A172 (cell line): ENCODE measurements at regions not wholly inside any gene's neighbourhood (a gene's known extent, or its start where the extent isn't known, plus 50 kb on each side); places are given as distances from the start of the nearest gene placed in this dataset.

ENCODE experiments used
- DNase-seq: peaks from one replicate; pipeline ENCODE4 v3.0.0-alpha.2; 2015; ENCODE audit warnings: low spot score

GRCh38 chr13:102993348-102993747 is 72.9 kb downstream of the SLC10A2 start:
- no peak for DNase-seq

GRCh38 chr13:102984210-102984609 is 82.0 kb downstream of the SLC10A2 start:
- no peak for DNase-seq

GRCh38 chr13:102983496-102983895 is 82.7 kb downstream of the SLC10A2 start:
- no peak for DNase-seq

- DNase-seq, result no peak
Observed at GRCh38 chr13:102980331-102980982, 85.8 kb downstream of the SLC10A2 start.

GRCh38 chr13:102978168-102978567 is 88.0 kb downstream of the SLC10A2 start:
- DNase-seq, result peak; percentile 4

- DNase-seq, result no peak
Observed at GRCh38 chr13:102977471-102977870, 88.7 kb downstream of the SLC10A2 start.

GRCh38 chr13:102974317-102975087 is 91.7 kb downstream of the SLC10A2 start:
- no peak for DNase-seq

- DNase-seq, result no peak
Observed at GRCh38 chr13:102972191-102972590, 94.0 kb downstream of the SLC10A2 start.

GRCh38 chr13:102970542-102970941 is 95.7 kb downstream of the SLC10A2 start:
- no peak for DNase-seq

- no peak for DNase-seq
Observed at GRCh38 chr13:102968572-102969228, 97.5 kb downstream of the SLC10A2 start.

- no peak for DNase-seq
Observed at GRCh38 chr13:102965802-102966201, 100.4 kb downstream of the SLC10A2 start.

GRCh38 chr13:102962430-102962829 is 103.8 kb downstream of the SLC10A2 start:
- no peak for DNase-seq

GRCh38 chr13:102960959-102961358 is 105.3 kb downstream of the SLC10A2 start:
- no peak for DNase-seq

- DNase-seq, result no peak
Observed at GRCh38 chr13:102956449-102956848, 109.8 kb downstream of the SLC10A2 start.

GRCh38 chr13:102954350-102954749 is 108.5 kb downstream of the ERCC5 start:
- DNase-seq, result no peak

GRCh38 chr13:102951808-102952207 is 106.0 kb downstream of the ERCC5 start:
- no peak for DNase-seq

GRCh38 chr13:102947745-102948405 is 102.0 kb downstream of the ERCC5 start:
- no peak for DNase-seq

GRCh38 chr13:102945886-102946285 is 100.1 kb downstream of the ERCC5 start:
- DNase-seq, result no peak

- no peak for DNase-seq
Observed at GRCh38 chr13:102945324-102945815, 99.5 kb downstream of the ERCC5 start.

GRCh38 chr13:102944821-102945220 is 99.0 kb downstream of the ERCC5 start:
- DNase-seq, result no peak

GRCh38 chr13:102940770-102941169 is 94.9 kb downstream of the ERCC5 start:
- no peak for DNase-seq

- no peak for DNase-seq
Observed at GRCh38 chr13:102940143-102940542, 94.3 kb downstream of the ERCC5 start.
